ENCODE measurements at regions not wholly inside any gene's neighbourhood (a gene's known extent, or its start where the extent isn't known, plus 50 kb on each side); places are given as distances from the start of the nearest gene placed in this dataset.

GRCh38 chr9:88767504-88767790, 223.8 kb upstream of the S1PR3 start:
- TF ChIP-seq POLR2A (IDR thresholded peaks at IDR 0.05; ENCODE audit: low read length) (no peak), POLR2AphosphoS2 (conservative IDR thresholded peaks at IDR 0.05; ENCODE audit: low read length) (no peak), ELK1 (IDR thresholded peaks at IDR 0.05; ENCODE audit: low read depth, low read length) (no peak), CTCF (IDR thresholded peaks at IDR 0.05) (no peak), REST (IDR thresholded peaks at IDR 0.05) (no peak)
